Testis (tissue), 2 donors: ENCODE measurements at regions not wholly inside any gene's neighbourhood (a gene's known extent, or its start where the extent isn't known, plus 50 kb on each side); places are given as distances from the start of the nearest gene placed in this dataset.

ENCODE experiments used
- CTCF ChIP-seq, 3 experiments: fragments of 450-650 bp in 2 of 3; fragments of 200-600 bp in 1 of 3; sonication (generic) in 1 of 3; IDR thresholded peaks; one replicate each; pipeline ENCODE4 v1.5.1; 2016 to 2019; ENCODE audit warnings: antibody characterized with exemption in 3 of 3, mild to moderate bottlenecking in 2 of 3, moderate library complexity in 1 of 3
- POLR2A ChIP-seq: fragments of 450-650 bp; IDR thresholded peaks from one replicate; pipeline ENCODE4 v1.6.1; 2017; ENCODE audit warnings: antibody characterized with exemption, mild to moderate bottlenecking, moderate library complexity

DNA sequence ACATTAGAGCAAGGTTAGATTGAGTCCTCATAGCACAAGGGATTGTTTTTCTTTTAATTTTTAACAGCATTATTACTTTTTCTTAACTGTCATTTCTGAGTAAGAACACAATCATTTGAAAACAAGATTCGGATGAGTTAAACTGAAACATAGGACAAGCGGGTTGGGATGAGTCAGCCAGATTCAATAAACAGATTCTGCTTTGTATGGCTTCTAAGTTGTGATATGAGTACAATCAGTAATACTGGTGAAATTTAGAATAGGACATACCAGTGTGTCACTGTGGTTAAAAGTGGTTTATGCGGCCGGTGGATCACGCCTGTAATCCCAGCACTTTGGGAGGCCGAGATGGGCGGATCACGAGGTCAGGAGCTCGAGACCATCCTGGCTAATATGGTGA, 364.3 kb upstream of the CDH10 start:
- no peak for TF ChIP-seq POLR2A
- no peak for TF ChIP-seq CTCF (IDR thresholded peaks at IDR 0.05)
